Activated T-helper 2 cell treated with anti-CD3 and anti-CD28 coated beads, Interferon-gamma antibody, Interleukin-2, Interleukin-4, amounts not matched to agents 10 μg/mL and 5 μg/mL and 100 μg/mL, durations not matched to agents 14 hours and 24 hours and 36 hours (primary cell): ENCODE measurements at regions not wholly inside any gene's neighbourhood (a gene's known extent, or its start where the extent isn't known, plus 50 kb on each side); places are given as distances from the start of the nearest gene placed in this dataset.
"Not testable (repeated sequence)": the region's sequence is repeated elsewhere in the genome, so short reads cannot be mapped to it uniquely, and the experiment has no call there.

ENCODE experiments used
- DNase-seq: peaks from one replicate; pipeline ENCODE4 v3.0.0; 2021; ENCODE audit warnings: low spot score
- H3K27ac Mint-ChIP-seq: one replicate; pipeline ENCODE4 v1.8.0; 2021; ENCODE audit warnings: mixed read lengths
- H3K27me3 Mint-ChIP-seq: one replicate; pipeline ENCODE4 v1.8.0; 2021; ENCODE audit warnings: low read depth, mixed read lengths
- H3K36me3 Mint-ChIP-seq: one replicate; pipeline ENCODE4 v1.8.0; 2021; ENCODE audit warnings: low read depth, mixed read lengths
- H3K4me1 Mint-ChIP-seq: one replicate; pipeline ENCODE4 v1.8.0; 2021; ENCODE audit warnings: low read depth, mixed read lengths
- H3K4me3 Mint-ChIP-seq: one replicate; pipeline ENCODE4 v1.8.0; 2021; ENCODE audit warnings: low read depth, mild to moderate bottlenecking, moderate library complexity, mixed read lengths
- H3K9me3 Mint-ChIP-seq: one replicate; pipeline ENCODE4 v1.8.0; 2021; ENCODE audit warnings: mixed read lengths
- intact Hi-C: fragments of 100-400 bp; cut with micrococcal nuclease; formaldehyde crosslinking; loops from one replicate; pipeline ENCODE4 v1.15.1; 2023

DNA sequence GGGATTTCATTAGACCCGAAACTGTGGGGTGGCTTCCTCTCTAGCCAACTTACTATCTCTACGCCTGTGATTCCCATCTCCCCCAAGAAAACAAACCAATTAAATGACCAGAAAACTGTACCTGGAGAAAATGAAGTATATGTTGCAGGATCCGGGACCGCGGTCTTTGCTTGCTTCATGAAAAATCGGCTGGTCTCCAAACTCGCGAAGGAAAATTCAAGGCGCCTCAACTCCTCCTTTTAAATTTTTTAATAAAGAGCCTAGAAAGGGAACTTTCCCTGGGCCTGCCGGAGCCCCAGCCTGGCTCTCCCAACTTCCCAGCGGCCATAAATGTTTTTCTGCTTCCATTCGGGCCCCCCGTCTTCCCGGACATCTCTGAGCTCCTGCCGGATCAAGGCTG lies 110.8 kb upstream of the FOXD4L5 start:
- H3K27me3 Mint-ChIP-seq, DNase-seq, H3K36me3 Mint-ChIP-seq, intact Hi-C loops, H3K4me3 Mint-ChIP-seq, H3K27ac Mint-ChIP-seq, H3K4me1 Mint-ChIP-seq: not testable (repeated sequence)
- H3K9me3 Mint-ChIP-seq: peaks cover 49% of the 10 kb centered on the region

DNA sequence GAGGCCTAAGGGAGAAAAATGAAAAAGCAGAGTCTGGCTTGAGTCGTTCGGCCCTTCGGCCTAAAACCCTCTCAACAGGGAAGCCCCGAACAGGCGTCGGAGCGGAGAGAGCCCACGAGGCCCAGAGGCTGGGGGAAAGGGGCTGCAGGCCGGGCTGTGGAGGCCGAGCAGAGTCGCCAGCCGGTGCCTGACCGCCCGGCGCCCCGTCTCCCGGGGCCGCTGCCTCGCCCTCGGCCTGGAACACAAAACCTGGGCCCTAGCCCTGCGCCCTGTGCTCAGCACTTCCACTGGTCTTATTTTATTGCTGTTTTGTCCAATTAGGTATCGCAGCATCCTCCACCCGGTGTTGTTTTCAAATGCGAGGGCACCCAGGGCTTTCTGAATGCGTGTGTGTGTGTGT lies 110.1 kb upstream of the FOXD4L5 start:
- intact Hi-C loops, DNase-seq, H3K27ac Mint-ChIP-seq, H3K4me3 Mint-ChIP-seq, H3K27me3 Mint-ChIP-seq, H3K36me3 Mint-ChIP-seq, H3K4me1 Mint-ChIP-seq: not testable (repeated sequence)
- H3K9me3 Mint-ChIP-seq: peaks cover 50% of the 10 kb centered on the region

DNA sequence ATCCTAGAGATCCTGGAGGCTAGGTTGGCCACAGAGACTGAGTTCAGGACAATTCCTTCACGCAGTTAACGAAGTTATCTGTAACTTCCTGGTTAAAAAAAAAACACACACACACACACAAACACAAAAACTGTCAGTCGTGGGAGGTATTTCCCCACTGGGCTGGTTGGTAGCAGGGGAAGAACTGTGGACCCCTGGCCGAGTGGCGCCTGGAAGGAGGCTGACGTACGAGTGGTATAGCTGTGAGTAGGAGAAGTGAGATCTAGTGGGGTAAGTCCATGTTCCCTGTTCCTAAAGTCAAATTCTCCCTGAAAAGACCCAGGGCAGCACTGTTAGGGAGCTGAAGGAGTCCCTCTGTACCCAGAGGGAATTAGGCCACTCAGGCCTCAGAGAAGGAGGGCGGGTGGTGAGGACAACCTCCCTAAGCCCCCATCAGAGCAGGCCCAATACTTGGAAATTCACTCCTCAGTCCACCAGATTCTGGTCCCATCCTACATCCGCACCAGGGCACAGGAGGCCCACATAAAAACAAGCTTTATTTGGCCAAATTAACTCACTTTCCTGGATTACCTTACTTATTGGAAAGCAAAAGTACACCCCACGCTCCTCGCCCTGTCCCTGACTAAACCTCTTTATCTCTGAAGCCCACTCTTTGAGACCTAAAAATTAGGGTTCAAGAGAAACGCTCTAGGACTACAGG lies 108.3 kb upstream of the FOXD4L5 start:
- H3K9me3 Mint-ChIP-seq: peaks cover 47% of the 10 kb centered on the region
- intact Hi-C loops, H3K36me3 Mint-ChIP-seq, H3K4me3 Mint-ChIP-seq, DNase-seq, H3K27ac Mint-ChIP-seq, H3K4me1 Mint-ChIP-seq, H3K27me3 Mint-ChIP-seq: not testable (repeated sequence)

GRCh38 chr9:65392611-65393010 lies 107.6 kb upstream of the FOXD4L5 start:
- peaks cover 45% of the 10 kb centered on the region for H3K9me3 Mint-ChIP-seq
- DNase-seq, H3K27me3 Mint-ChIP-seq, H3K4me1 Mint-ChIP-seq, H3K27ac Mint-ChIP-seq, H3K36me3 Mint-ChIP-seq, H3K4me3 Mint-ChIP-seq, intact Hi-C loops: not testable (repeated sequence)

DNA sequence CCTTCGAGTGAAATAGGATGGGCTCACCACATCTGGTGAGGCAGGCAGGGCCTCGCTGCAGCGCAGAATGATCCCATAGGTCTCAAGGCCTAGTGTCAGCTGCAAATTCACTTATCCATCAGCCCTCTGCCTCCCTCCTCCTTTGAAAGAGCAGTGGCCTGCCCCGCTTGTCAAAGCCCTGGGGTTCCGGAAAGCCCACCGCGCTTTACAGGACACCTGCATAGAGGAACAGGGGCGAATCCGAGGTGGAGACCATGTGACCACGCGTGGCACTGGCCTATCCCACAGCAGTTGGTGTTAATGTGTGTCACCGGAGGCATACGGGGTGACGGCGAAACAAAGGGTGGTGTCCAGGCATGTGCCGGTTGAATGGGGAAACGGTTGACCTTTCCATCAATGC lies 104.7 kb upstream of the FOXD4L5 start:
- H3K36me3 Mint-ChIP-seq, H3K4me3 Mint-ChIP-seq, H3K4me1 Mint-ChIP-seq, intact Hi-C loops, H3K27me3 Mint-ChIP-seq, DNase-seq, H3K27ac Mint-ChIP-seq: not testable (repeated sequence)
- peaks cover 41% of the 10 kb centered on the region for H3K9me3 Mint-ChIP-seq

GRCh38 chr9:65389216-65389615 lies 104.2 kb upstream of the FOXD4L5 start:
- H3K27me3 Mint-ChIP-seq, H3K4me3 Mint-ChIP-seq, H3K4me1 Mint-ChIP-seq, H3K27ac Mint-ChIP-seq, H3K36me3 Mint-ChIP-seq, DNase-seq, intact Hi-C loops: not testable (repeated sequence)
- H3K9me3 Mint-ChIP-seq: peaks cover 40% of the 10 kb centered on the region

GRCh38 chr9:65386699-65387098 lies 101.7 kb upstream of the FOXD4L5 start:
- H3K27me3 Mint-ChIP-seq, H3K4me1 Mint-ChIP-seq, intact Hi-C loops, H3K36me3 Mint-ChIP-seq, H3K4me3 Mint-ChIP-seq, H3K27ac Mint-ChIP-seq: not testable (repeated sequence)
- peak; percentile 56 for DNase-seq
- peaks cover 41% of the 10 kb centered on the region for H3K9me3 Mint-ChIP-seq

GRCh38 chr9:65386191-65386590 lies 101.2 kb upstream of the FOXD4L5 start:
- H3K36me3 Mint-ChIP-seq, H3K4me1 Mint-ChIP-seq, intact Hi-C loops, H3K4me3 Mint-ChIP-seq, DNase-seq, H3K27me3 Mint-ChIP-seq, H3K27ac Mint-ChIP-seq: not testable (repeated sequence)
- H3K9me3 Mint-ChIP-seq: peaks cover 40% of the 10 kb centered on the region

- H3K27me3 Mint-ChIP-seq, intact Hi-C loops, H3K4me1 Mint-ChIP-seq, H3K4me3 Mint-ChIP-seq, H3K27ac Mint-ChIP-seq, H3K36me3 Mint-ChIP-seq, DNase-seq: not testable (repeated sequence)
- peaks cover 34% of the 10 kb centered on the region for H3K9me3 Mint-ChIP-seq
Observed at GRCh38 chr9:65385655-65386024, 100.6 kb upstream of the FOXD4L5 start.

DNA sequence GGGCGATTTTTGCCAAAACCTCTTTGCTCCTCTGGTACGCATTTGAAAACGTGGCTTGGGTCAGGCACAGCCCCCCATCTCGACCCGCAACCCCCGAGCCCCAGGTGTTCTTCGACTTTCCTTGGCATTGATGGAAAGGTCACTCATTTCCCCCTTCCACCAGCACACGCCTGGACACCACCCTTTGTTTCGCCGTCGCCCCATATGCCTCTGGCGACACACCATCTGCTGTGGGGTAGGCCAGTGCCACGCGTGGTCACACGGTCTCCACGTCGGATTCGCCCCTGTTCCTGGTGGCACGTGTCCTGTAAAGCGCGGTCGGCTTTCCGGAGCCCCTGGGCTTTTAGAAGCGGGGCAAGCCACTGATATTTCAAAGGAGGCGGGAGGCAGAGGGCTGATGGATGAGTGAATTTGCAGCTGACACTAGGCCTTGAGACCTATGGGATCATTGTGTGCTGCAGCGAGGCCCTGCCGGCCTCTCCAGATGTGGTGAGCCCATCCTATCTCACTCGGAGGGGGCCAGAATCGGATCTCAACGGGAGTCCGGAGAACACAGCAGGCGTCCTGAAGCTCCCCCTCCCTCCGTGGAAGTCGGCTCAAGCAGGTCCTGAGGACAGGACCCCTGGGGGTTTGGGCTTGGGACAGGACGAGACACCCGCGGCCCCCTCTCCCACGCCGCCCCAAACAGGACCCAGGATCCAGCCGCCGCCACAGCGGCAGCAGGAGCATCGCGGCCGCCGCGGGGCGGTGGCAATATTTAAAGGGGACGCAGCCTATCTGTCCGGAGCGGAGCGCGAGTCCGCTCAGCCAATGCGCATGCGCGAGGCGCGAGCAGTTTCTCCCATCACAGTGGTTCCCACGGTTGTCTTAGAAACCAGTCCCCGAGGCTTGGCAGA lies 100.0 kb upstream of the FOXD4L5 start:
- H3K4me1 Mint-ChIP-seq, intact Hi-C loops, DNase-seq, H3K27ac Mint-ChIP-seq, H3K27me3 Mint-ChIP-seq, H3K4me3 Mint-ChIP-seq, H3K36me3 Mint-ChIP-seq: not testable (repeated sequence)
- H3K9me3 Mint-ChIP-seq: peaks cover 28% of the 10 kb centered on the region

DNA sequence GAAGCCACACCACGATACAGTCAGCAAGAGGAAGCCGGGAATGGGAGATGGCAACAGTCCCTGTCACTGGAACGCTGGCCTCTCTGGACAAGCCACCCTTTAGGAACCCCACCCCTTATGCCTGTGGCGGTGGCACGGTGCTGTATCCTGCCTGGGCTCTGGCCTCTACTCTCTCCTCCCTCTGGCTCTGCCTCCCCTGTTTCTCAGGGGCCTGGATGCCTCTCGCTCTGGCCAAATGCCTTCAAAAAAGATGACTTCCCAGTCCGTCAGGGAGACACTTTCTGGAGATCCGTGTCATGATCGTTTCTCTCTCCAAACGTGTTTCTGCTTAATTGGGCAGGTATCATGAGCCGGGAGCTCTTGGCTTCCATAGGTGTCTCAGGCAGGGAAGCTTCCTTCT lies 99.1 kb upstream of the FOXD4L5 start:
- H3K36me3 Mint-ChIP-seq, H3K4me1 Mint-ChIP-seq, DNase-seq, H3K4me3 Mint-ChIP-seq, H3K27ac Mint-ChIP-seq, intact Hi-C loops, H3K27me3 Mint-ChIP-seq: not testable (repeated sequence)
- H3K9me3 Mint-ChIP-seq: peaks cover 23% of the 10 kb centered on the region

- H3K27ac Mint-ChIP-seq, DNase-seq, H3K36me3 Mint-ChIP-seq, H3K27me3 Mint-ChIP-seq, H3K4me1 Mint-ChIP-seq, intact Hi-C loops, H3K4me3 Mint-ChIP-seq: not testable (repeated sequence)
- peaks cover 23% of the 10 kb centered on the region for H3K9me3 Mint-ChIP-seq
Observed at GRCh38 chr9:65383646-65384045, 98.6 kb upstream of the FOXD4L5 start.

DNA sequence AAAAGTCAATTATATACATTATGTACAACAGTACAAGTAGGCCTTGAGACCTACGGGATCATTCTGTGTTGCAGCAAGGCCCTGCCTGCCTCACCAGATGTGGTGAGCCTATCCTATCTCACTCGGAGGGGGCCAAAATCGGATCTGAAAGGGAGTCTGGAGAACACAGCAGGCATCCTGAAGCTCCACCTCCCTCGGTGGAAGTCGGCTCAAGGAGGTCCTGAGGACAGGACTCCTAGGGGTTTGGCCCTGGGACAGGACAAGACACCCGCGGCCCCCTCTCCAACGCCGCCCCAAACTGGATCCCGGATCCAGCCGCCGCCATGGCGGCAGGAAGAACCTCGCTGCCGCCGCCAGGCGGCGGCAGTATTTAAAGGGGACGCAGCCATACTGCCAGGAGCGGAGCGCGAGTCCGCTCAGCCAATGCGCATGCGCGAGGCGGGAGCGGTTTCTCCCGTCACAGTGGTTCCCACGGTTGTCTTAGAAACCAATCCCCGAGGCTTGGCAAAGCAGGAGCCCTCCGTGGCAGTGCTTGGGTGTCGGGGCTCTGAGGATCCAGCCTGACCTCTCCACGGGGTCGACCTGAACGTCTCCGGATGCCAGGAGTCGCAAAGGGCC lies 97.8 kb upstream of the FOXD4L5 start:
- H3K36me3 Mint-ChIP-seq, DNase-seq, H3K4me3 Mint-ChIP-seq, H3K27me3 Mint-ChIP-seq, intact Hi-C loops, H3K27ac Mint-ChIP-seq, H3K4me1 Mint-ChIP-seq: not testable (repeated sequence)
- H3K9me3 Mint-ChIP-seq: peaks cover 23% of the 10 kb centered on the region
